Prostate gland (tissue), 2 donors: ENCODE measurements at regions not wholly inside any gene's neighbourhood (a gene's known extent, or its start where the extent isn't known, plus 50 kb on each side); places are given as distances from the start of the nearest gene placed in this dataset.

ENCODE experiments used
- POLR2A ChIP-seq: fragments of 450-650 bp; IDR thresholded peaks from one replicate; pipeline ENCODE4 v1.6.1; 2016; ENCODE audit warnings: antibody characterized with exemption, mild to moderate bottlenecking
- TF ChIP-seq, protein P1 (sequence below), 4 experiments: fragments of 200-600 bp in 2 of 4; fragments of 450-650 bp in 2 of 4; sonication (generic) in 2 of 4; IDR thresholded peaks; 1 replicate in 3 of 4; 2 replicates in 1 of 4; pipeline ENCODE4 v1.5.1; 2016 to 2019; ENCODE audit warnings: antibody characterized with exemption in 4 of 4, mild to moderate bottlenecking in 2 of 4, moderate library complexity in 2 of 4

DNA sequence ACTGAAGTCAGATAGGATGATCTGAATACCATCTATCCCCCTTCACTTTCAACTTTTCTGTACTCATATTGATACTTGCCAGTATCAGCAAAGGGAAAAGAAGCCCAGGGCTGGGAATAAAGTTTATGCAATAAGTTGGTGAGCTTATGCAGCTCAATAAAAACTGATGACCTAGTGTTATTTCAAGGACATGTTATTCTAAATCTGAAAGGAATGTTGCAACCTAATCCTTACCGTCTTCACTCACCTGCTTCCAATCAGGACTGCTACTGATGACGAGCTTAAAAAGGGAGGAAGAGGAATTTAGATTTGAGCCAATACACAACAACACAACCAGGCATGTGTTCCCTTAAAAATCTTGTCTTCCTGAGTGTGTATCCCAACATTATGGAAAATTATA lies 419.9 kb downstream of the SPRY1 start:
- TF ChIP-seq, protein P1, sequence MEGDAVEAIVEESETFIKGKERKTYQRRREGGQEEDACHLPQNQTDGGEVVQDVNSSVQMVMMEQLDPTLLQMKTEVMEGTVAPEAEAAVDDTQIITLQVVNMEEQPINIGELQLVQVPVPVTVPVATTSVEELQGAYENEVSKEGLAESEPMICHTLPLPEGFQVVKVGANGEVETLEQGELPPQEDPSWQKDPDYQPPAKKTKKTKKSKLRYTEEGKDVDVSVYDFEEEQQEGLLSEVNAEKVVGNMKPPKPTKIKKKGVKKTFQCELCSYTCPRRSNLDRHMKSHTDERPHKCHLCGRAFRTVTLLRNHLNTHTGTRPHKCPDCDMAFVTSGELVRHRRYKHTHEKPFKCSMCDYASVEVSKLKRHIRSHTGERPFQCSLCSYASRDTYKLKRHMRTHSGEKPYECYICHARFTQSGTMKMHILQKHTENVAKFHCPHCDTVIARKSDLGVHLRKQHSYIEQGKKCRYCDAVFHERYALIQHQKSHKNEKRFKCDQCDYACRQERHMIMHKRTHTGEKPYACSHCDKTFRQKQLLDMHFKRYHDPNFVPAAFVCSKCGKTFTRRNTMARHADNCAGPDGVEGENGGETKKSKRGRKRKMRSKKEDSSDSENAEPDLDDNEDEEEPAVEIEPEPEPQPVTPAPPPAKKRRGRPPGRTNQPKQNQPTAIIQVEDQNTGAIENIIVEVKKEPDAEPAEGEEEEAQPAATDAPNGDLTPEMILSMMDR (IDR thresholded peaks at IDR 0.05), result no peak
- TF ChIP-seq POLR2A, result no peak
